ENCODE measurements at regions not wholly inside any gene's neighbourhood (a gene's known extent, or its start where the extent isn't known, plus 50 kb on each side); places are given as distances from the start of the nearest gene placed in this dataset.

GRCh38 chr9:95784318-95784717, 91.2 kb upstream of the ERCC6L2 start:
- Mint-ChIP-seq H3K27ac (no peak overlapping the region), H3K9me3 (no peaks in the 10 kb centered on the region), H3K27me3 (ENCODE audit: insufficient read depth, low read depth, poor library complexity) (peaks cover 7% of the 10 kb centered on the region), H3K4me3 (no peak overlapping the region), H3K4me1 (peaks cover 17% of the 10 kb centered on the region), H3K36me3 (ENCODE audit: low read depth) (no peaks in the 10 kb centered on the region)
- H3K79me2 ChIP-seq (replicated peaks; ENCODE audit: insufficient read depth), result no peaks in the 10 kb centered on the region
- 0 out of 2 replicates have a peak, but pooled peaks cover 5% of the 10 kb centered on the region for H3K4me1 ChIP-seq (ENCODE audit: insufficient read depth)
- TF ChIP-seq, protein P1, sequence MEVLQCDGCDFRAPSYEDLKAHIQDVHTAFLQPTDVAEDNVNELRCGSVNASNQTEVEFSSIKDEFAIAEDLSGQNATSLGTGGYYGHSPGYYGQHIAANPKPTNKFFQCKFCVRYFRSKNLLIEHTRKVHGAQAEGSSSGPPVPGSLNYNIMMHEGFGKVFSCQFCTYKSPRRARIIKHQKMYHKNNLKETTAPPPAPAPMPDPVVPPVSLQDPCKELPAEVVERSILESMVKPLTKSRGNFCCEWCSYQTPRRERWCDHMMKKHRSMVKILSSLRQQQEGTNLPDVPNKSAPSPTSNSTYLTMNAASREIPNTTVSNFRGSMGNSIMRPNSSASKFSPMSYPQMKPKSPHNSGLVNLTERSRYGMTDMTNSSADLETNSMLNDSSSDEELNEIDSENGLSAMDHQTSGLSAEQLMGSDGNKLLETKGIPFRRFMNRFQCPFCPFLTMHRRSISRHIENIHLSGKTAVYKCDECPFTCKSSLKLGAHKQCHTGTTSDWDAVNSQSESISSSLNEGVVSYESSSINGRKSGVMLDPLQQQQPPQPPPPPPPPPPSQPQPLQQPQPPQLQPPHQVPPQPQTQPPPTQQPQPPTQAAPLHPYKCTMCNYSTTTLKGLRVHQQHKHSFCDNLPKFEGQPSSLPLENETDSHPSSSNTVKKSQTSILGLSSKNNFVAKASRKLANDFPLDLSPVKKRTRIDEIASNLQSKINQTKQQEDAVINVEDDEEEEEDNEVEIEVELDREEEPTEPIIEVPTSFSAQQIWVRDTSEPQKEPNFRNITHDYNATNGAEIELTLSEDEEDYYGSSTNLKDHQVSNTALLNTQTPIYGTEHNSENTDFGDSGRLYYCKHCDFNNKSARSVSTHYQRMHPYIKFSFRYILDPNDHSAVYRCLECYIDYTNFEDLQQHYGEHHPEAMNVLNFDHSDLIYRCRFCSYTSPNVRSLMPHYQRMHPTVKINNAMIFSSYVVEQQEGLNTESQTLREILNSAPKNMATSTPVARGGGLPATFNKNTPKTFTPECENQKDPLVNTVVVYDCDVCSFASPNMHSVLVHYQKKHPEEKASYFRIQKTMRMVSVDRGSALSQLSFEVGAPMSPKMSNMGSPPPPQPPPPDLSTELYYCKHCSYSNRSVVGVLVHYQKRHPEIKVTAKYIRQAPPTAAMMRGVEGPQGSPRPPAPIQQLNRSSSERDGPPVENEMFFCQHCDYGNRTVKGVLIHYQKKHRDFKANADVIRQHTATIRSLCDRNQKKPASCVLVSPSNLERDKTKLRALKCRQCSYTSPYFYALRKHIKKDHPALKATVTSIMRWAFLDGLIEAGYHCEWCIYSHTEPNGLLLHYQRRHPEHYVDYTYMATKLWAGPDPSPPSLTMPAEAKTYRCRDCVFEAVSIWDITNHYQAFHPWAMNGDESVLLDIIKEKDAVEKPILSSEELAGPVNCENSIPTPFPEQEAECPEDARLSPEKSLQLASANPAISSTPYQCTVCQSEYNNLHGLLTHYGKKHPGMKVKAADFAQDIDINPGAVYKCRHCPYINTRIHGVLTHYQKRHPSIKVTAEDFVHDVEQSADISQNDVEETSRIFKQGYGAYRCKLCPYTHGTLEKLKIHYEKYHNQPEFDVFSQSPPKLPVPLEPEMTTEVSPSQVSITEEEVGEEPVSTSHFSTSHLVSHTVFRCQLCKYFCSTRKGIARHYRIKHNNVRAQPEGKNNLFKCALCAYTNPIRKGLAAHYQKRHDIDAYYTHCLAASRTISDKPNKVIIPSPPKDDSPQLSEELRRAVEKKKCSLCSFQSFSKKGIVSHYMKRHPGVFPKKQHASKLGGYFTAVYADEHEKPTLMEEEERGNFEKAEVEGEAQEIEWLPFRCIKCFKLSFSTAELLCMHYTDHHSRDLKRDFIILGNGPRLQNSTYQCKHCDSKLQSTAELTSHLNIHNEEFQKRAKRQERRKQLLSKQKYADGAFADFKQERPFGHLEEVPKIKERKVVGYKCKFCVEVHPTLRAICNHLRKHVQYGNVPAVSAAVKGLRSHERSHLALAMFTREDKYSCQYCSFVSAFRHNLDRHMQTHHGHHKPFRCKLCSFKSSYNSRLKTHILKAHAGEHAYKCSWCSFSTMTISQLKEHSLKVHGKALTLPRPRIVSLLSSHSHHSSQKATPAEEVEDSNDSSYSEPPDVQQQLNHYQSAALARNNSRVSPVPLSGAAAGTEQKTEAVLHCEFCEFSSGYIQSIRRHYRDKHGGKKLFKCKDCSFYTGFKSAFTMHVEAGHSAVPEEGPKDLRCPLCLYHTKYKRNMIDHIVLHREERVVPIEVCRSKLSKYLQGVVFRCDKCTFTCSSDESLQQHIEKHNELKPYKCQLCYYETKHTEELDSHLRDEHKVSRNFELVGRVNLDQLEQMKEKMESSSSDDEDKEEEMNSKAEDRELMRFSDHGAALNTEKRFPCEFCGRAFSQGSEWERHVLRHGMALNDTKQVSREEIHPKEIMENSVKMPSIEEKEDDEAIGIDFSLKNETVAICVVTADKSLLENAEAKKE (CRISPR knock-in tag; IDR thresholded peaks at IDR 0.05), result no peak
- TF ChIP-seq EZH2 (IDR thresholded peaks at IDR 0.05; ENCODE audit: low read depth, unreplicated experiment) (no peak), JUNB (IDR thresholded peaks at IDR 0.05; ENCODE audit: unreplicated experiment) (no peak), ZNF114 (CRISPR knock-in tag; IDR thresholded peaks at IDR 0.05) (no peak), ETS1 (IDR thresholded peaks at IDR 0.05) (no peak), NANOG (IDR thresholded peaks at IDR 0.05; ENCODE audit: borderline replicate concordance) (no peak), STAT1 (IDR thresholded peaks at IDR 0.05; ENCODE audit: unreplicated experiment) (no peak), POLR2AphosphoS5 (IDR thresholded peaks at IDR 0.05; ENCODE audit: low read depth) (no peak), ZNF331 (CRISPR knock-in tag; IDR thresholded peaks at IDR 0.05; ENCODE audit: low read depth) (no peak), EZH2phosphoT487 (IDR thresholded peaks at IDR 0.05; ENCODE audit: unreplicated experiment) (no peak), CREB1 (CRISPR knock-in tag; IDR thresholded peaks at IDR 0.05; ENCODE audit: low read depth) (no peak), REST (IDR thresholded peaks at IDR 0.05; ENCODE audit: unreplicated experiment) (no peak)
- TF ChIP-seq, protein P2, sequence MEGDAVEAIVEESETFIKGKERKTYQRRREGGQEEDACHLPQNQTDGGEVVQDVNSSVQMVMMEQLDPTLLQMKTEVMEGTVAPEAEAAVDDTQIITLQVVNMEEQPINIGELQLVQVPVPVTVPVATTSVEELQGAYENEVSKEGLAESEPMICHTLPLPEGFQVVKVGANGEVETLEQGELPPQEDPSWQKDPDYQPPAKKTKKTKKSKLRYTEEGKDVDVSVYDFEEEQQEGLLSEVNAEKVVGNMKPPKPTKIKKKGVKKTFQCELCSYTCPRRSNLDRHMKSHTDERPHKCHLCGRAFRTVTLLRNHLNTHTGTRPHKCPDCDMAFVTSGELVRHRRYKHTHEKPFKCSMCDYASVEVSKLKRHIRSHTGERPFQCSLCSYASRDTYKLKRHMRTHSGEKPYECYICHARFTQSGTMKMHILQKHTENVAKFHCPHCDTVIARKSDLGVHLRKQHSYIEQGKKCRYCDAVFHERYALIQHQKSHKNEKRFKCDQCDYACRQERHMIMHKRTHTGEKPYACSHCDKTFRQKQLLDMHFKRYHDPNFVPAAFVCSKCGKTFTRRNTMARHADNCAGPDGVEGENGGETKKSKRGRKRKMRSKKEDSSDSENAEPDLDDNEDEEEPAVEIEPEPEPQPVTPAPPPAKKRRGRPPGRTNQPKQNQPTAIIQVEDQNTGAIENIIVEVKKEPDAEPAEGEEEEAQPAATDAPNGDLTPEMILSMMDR (conservative IDR thresholded peaks at IDR 0.05; ENCODE audit: low read depth in 2 of 2), result no peak
- H3F3A ChIP-seq (replicated peaks; ENCODE audit: low read depth), result no peaks in the 10 kb centered on the region
- no peaks in the 10 kb centered on the region for H3K9me2 ChIP-seq (ENCODE audit: insufficient read depth)
- no peak overlapping the region for H3K4me3 ChIP-seq
- H3K27me3 ChIP-seq (ENCODE audit: insufficient read depth), result no peaks in the 10 kb centered on the region
- ATAC-seq (no peak), DNase-seq (ENCODE audit: low spot score) (no peak)
- 0 out of 2 replicates have a peak overlapping the region, but pooled peaks have one; percentile 28 for H2AFZ ChIP-seq
- no peaks in the 10 kb centered on the region for H4K20me1 ChIP-seq (replicated peaks; ENCODE audit: insufficient read depth)
- no peak overlapping the region for H3K4me2 ChIP-seq
- no peaks in the 10 kb centered on the region for H3K36me3 ChIP-seq (ENCODE audit: insufficient read depth)
- no peak overlapping the region for H3K27ac ChIP-seq (ENCODE audit: low read depth)

Data from GM23338 (cell line).